HepG2 (cell line): ENCODE measurements at regions not wholly inside any gene's neighbourhood (a gene's known extent, or its start where the extent isn't known, plus 50 kb on each side); places are given as distances from the start of the nearest gene placed in this dataset.

Source experiments
- ATAC-seq: fragments of 200-7000 bp; cut with Tn5 transposase; 3 replicates; pipeline ENCODE4 v1.9.1; 2020; ENCODE audit warnings: mild to moderate bottlenecking, moderate library complexity
- BruUV-seq: library from RNA; stranded (reverse); fragments of 400-500 nt; replicated peaks from 2 replicates; lab custom pipeline; 2021; lab: Mats Ljungman, UMichigan
- CTCF ChIA-PET: fragments of 300-600 bp; formaldehyde crosslinking; extraction: SDS; loops from one replicate; lab custom pipeline; 2021; ENCODE audit warnings: low total read pairs, inconsistent platforms, low intra/inter-chr PET ratio; lab: Yijun Ruan, JAX
- POLR2A ChIA-PET: fragments of 350-600 bp; sonication (Branson Sonifier 250); formaldehyde crosslinking; loops from one replicate; lab custom pipeline; 2020; ENCODE audit warnings: antibody characterized with exemption, inconsistent platforms; lab: Yijun Ruan, JAX
- DNase-seq: peaks from one replicate; pipeline ENCODE4 v3.0.0-alpha.2; 2015; ENCODE audit warnings: low spot score
- FAIRE-seq: peaks from 3 replicates; lab custom pipeline; 2011; peaks lifted over from hg19 to GRCh38; lab: Jason Lieb, UNC
- H2AFZ ChIP-seq: one replicate; pipeline ENCODE4 v1.6.1; 2011; ENCODE audit warnings: low read length, inconsistent platforms
- H3K27ac ChIP-seq: fragments of 300-600 bp; 3 replicates; pipeline ENCODE4 v1.8.0; 2011; ENCODE audit warnings: mixed run types, mild to moderate bottlenecking, mixed read lengths, low read length, inconsistent platforms; ENCODE audit not compliant: insufficient read depth; ENCODE audit errors: extremely low read length
- H3K27me3 ChIP-seq, 2 experiments: fragments of 200-600 bp in 1 of 2; 2 replicates in 1 of 2; 3 replicates in 1 of 2; pipeline versions ENCODE4 v1.6.0 to v1.8.0; 2011; ENCODE audit warnings: low read length in 2 of 2, mild to moderate bottlenecking in 2 of 2, moderate library complexity in 2 of 2, inconsistent platforms in 1 of 2; ENCODE audit not compliant: insufficient read depth in 2 of 2, control insufficient read depth in 1 of 2
- H3K36me3 ChIP-seq, 2 experiments: fragments of 200-600 bp in 1 of 2; replicated peaks in 1 of 2; 2 replicates in 1 of 2; 3 replicates in 1 of 2; pipeline versions ENCODE4 v1.5.1 to v1.8.0; 2011; ENCODE audit warnings: low read length in 2 of 2, inconsistent platforms in 1 of 2; ENCODE audit not compliant: insufficient read depth in 2 of 2, control insufficient read depth in 1 of 2
- H3K4me1 ChIP-seq: 2 replicates; pipeline ENCODE4 v1.5.1; 2012; ENCODE audit warnings: low read length, inconsistent platforms; ENCODE audit not compliant: insufficient read depth
- H3K4me2 ChIP-seq: 2 replicates; pipeline ENCODE4 v1.6.0; 2011; ENCODE audit warnings: low read depth, low read length, inconsistent platforms
- H3K4me3 ChIP-seq, 3 experiments: fragments of 200-600 bp in 1 of 3; sonication (generic), shearing (Covaris generic) in 1 of 3; replicated peaks in 1 of 3; 2 replicates each; pipeline ENCODE4 v1.5.1; 2011 to 2016; ENCODE audit warnings: low read length in 3 of 3, inconsistent platforms in 2 of 3, low read depth in 2 of 3, mild to moderate bottlenecking in 2 of 3, control low read depth in 1 of 3, mixed read lengths in 1 of 3; ENCODE audit not compliant: insufficient read depth in 1 of 3
- H3K79me2 ChIP-seq: one replicate; pipeline ENCODE4 v1.6.1; 2011; ENCODE audit warnings: low read length, inconsistent platforms; ENCODE audit not compliant: insufficient read depth
- H3K9ac ChIP-seq: 2 replicates; pipeline ENCODE4 v1.6.0; 2011; ENCODE audit warnings: mild to moderate bottlenecking, low read depth, low read length, inconsistent platforms; ENCODE audit not compliant: insufficient read depth
- H3K9me3 ChIP-seq: 2 replicates; pipeline ENCODE4 v1.5.1; 2012; ENCODE audit warnings: mild to moderate bottlenecking, low read length
- H4K20me1 ChIP-seq: 2 replicates; pipeline ENCODE4 v1.6.0; 2011; ENCODE audit warnings: inconsistent platforms, mild to moderate bottlenecking, low read length, moderate library complexity; ENCODE audit not compliant: insufficient read depth
- ADNP ChIP-seq: sonication (generic); formaldehyde crosslinking; IDR thresholded peaks from 2 replicates; pipeline ENCODE4 v1.4.0; 2020; ENCODE audit warnings: missing genetic modification reagents
- FOSL1 ChIP-seq: sonication (generic); formaldehyde crosslinking; IDR thresholded peaks from 2 replicates; pipeline ENCODE4 v1.9.0; 2021; ENCODE audit warnings: missing genetic modification reagents, borderline replicate concordance
- KDM4B ChIP-seq: sonication (generic); formaldehyde crosslinking; IDR thresholded peaks from 2 replicates; pipeline ENCODE4 v1.4.0; 2020; ENCODE audit warnings: missing genetic modification reagents
- NFRKB ChIP-seq: fragments of 450-650 bp; IDR thresholded peaks from 2 replicates; pipeline ENCODE4 v1.6.1; 2017
- PAF1 ChIP-seq: IDR thresholded peaks from 2 replicates; pipeline ENCODE4 v1.6.1; 2016; ENCODE audit warnings: missing genetic modification reagents, missing compliant biosample characterization
- RARG ChIP-seq: sonication (generic); formaldehyde crosslinking; IDR thresholded peaks from 2 replicates; pipeline ENCODE4 v1.4.0; 2020; ENCODE audit warnings: low read depth, mild to moderate bottlenecking, missing genetic modification reagents
- REPIN1 ChIP-seq: sonication (generic); formaldehyde crosslinking; IDR thresholded peaks from 2 replicates; pipeline ENCODE4 v1.8.0; 2022; ENCODE audit warnings: missing genetic modification reagents, low read depth, mild to moderate bottlenecking, borderline replicate concordance
- SCMH1 ChIP-seq: sonication (generic); formaldehyde crosslinking; IDR thresholded peaks from 2 replicates; pipeline ENCODE4 v1.9.0; 2021; ENCODE audit warnings: missing genetic modification reagents, mild to moderate bottlenecking, borderline replicate concordance
- SRY ChIP-seq: sonication (generic); formaldehyde crosslinking; IDR thresholded peaks from 2 replicates; pipeline ENCODE4 v1.8.0; 2022; ENCODE audit warnings: mild to moderate bottlenecking, missing genetic modification reagents
- ZNF138 ChIP-seq: sonication (generic); formaldehyde crosslinking; IDR thresholded peaks from 2 replicates; pipeline ENCODE4 v1.5.0; 2020; ENCODE audit warnings: mild to moderate bottlenecking, low read depth, missing genetic modification reagents
- ZNF24 ChIP-seq: fragments of 450-650 bp; IDR thresholded peaks from 2 replicates; pipeline ENCODE4 v1.6.1; 2017; ENCODE audit warnings: antibody characterized with exemption, mild to moderate bottlenecking
- ZNF430 ChIP-seq: sonication (generic); formaldehyde crosslinking; IDR thresholded peaks from 2 replicates; pipeline ENCODE4 v1.9.0; 2021; ENCODE audit warnings: mild to moderate bottlenecking, missing genetic modification reagents
- ZNF556 ChIP-seq: sonication (generic); formaldehyde crosslinking; IDR thresholded peaks from 2 replicates; pipeline ENCODE4 v1.4.0; 2020; ENCODE audit warnings: mild to moderate bottlenecking, missing genetic modification reagents, borderline replicate concordance
- WGBS: methylation state at CpG from one replicate; pipeline ENCODE4 v1.1.6; 2017; ENCODE audit warnings: low lambda C conversion rate; 5-methylcytosine and 5-hydroxymethylcytosine counted together
- in situ Hi-C: cut with HindIII; loops from 2 replicates; pipeline ENCODE4 v1.10.0; 2017; ENCODE audit warnings: low pct_unique_long_range_greater_than_20kb; ENCODE audit not compliant: extremely low pct_ligation_motif_present
- intact Hi-C: fragments of 100-400 bp; cut with micrococcal nuclease; formaldehyde crosslinking; loops from one replicate; pipeline ENCODE4 v1.10.0; 2022; ENCODE audit not compliant: unreplicated experiment
- TF ChIP-seq, protein P1 (sequence below): IDR thresholded peaks from 2 replicates; pipeline ENCODE4 v1.6.1; 2016; ENCODE audit warnings: control low read depth

DNA sequence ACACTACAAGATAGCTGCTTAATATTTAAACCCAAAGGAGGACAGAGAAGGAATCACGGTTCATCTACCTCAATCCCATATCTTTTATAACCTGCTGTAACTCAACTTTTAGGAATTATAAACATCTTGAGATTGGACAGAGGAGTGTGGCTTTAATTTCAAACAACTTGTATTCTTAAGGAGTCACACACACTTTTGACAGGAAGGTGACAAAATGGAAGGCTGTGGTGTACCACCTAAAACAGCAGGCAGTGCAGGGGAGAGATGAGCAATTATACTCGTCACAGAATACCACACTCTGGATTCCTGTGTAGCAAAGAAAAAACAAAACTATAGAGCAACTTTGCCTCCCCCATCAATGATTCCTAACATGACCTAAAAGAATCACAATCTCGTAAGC lies 194.8 kb downstream of the ZEB2 start:
- H3K4me3 ChIP-seq = no peak overlapping the region
- H4K20me1 ChIP-seq = no peaks in the 10 kb centered on the region
- in situ Hi-C loops (no loop called here), intact Hi-C loops (no loop called here)
- H3K4me2 ChIP-seq = no peak overlapping the region
- CTCF ChIA-PET = no interaction called here
- H3K4me1 ChIP-seq = peaks cover 7% of the 10 kb centered on the region
- H3K79me2 ChIP-seq = no peaks in the 10 kb centered on the region
- 81% methylated on average over 3 of the region's 3 CpGs for WGBS
- DNase-seq (no peak), ATAC-seq (no peak), FAIRE-seq (no peak)
- no peak overlapping the region for H2AFZ ChIP-seq
- no peak for TF ChIP-seq FOSL1 (CRISPR knock-in tag)
- TF ChIP-seq ZNF556 (CRISPR knock-in tag) = no peak
- no peak for TF ChIP-seq ZNF138 (CRISPR knock-in tag)
- TF ChIP-seq PAF1 (CRISPR knock-in tag) = no peak
- no peak for TF ChIP-seq ADNP
- TF ChIP-seq SCMH1 (CRISPR knock-in tag) = no peak
- TF ChIP-seq, protein P1, sequence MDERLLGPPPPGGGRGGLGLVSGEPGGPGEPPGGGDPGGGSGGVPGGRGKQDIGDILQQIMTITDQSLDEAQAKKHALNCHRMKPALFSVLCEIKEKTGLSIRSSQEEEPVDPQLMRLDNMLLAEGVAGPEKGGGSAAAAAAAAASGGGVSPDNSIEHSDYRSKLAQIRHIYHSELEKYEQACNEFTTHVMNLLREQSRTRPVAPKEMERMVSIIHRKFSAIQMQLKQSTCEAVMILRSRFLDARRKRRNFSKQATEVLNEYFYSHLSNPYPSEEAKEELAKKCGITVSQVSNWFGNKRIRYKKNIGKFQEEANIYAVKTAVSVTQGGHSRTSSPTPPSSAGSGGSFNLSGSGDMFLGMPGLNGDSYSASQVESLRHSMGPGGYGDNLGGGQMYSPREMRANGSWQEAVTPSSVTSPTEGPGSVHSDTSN (CRISPR knock-in tag) = no peak
- no peak for TF ChIP-seq KDM4B
- TF ChIP-seq SRY (CRISPR knock-in tag) = no peak
- no peak for TF ChIP-seq RARG (CRISPR knock-in tag)
- TF ChIP-seq REPIN1 = no peak
- no peak for TF ChIP-seq ZNF430 (CRISPR knock-in tag)
- TF ChIP-seq ZNF24 = no peak
- TF ChIP-seq NFRKB = no peak
- H3K9ac ChIP-seq = no peak overlapping the region
- no peaks in the 10 kb centered on the region for H3K9me3 ChIP-seq
- H3K27me3 ChIP-seq = no peaks in the 10 kb centered on the region
- no peaks in the 10 kb centered on the region; a peak in 1 of 5 replicates for H3K36me3 ChIP-seq
- POLR2A ChIA-PET = no interaction called here
- no TSS peak for BruUV-seq
- no peak overlapping the region for H3K27ac ChIP-seq
